Brain microvascular endothelial cell (primary cell): ENCODE measurements at regions not wholly inside any gene's neighbourhood (a gene's known extent, or its start where the extent isn't known, plus 50 kb on each side); places are given as distances from the start of the nearest gene placed in this dataset.

Experiments used
- DNase-seq: peaks from one replicate; pipeline ENCODE4 v3.0.0-alpha.2; 2020
- H3K27ac ChIP-seq: fragments of 250-450 bp; sonication (Bioruptor Pico); 2 replicates; pipeline ENCODE4 v1.5.1; 2020; ENCODE audit warnings: mild to moderate bottlenecking, moderate library complexity
- H3K27me3 ChIP-seq: fragments of 250-450 bp; sonication (Bioruptor Pico); replicated peaks from 2 replicates; pipeline ENCODE4 v1.5.1; 2020; ENCODE audit warnings: mild to moderate bottlenecking
- H3K36me3 ChIP-seq: fragments of 250-450 bp; sonication (Bioruptor Pico); replicated peaks from 2 replicates; pipeline ENCODE4 v1.5.1; 2020; ENCODE audit warnings: mild to moderate bottlenecking
- H3K4me3 ChIP-seq: 2 replicates; pipeline ENCODE4 v1.5.1; 2011; ENCODE audit warnings: low read depth, mild to moderate bottlenecking, control low read depth, low read length, moderate library complexity
- CTCF ChIP-seq: IDR thresholded peaks from 2 replicates; pipeline ENCODE4 v1.5.1; 2011; ENCODE audit warnings: low read depth, mild to moderate bottlenecking, moderate library complexity, low read length, control low read depth, inconsistent platforms; ENCODE audit errors: missing control alignments
- in situ Hi-C: cut with HindIII; loops from 2 replicates; pipeline ENCODE4 v1.10.0; 2017; ENCODE audit warnings: low sequenced_read_pairs, low pct_ligation_motif_present

- Histone ChIP-seq H3K27me3 (no peaks in the 10 kb centered on the region), H3K4me3 (no peak overlapping the region), H3K27ac (no peak overlapping the region), H3K36me3 (no peaks in the 10 kb centered on the region)
- no peak for DNase-seq
- TF ChIP-seq CTCF, result no peak
- in situ Hi-C loops, result no loop called here
These were observed 106.3 kb upstream of the PRICKLE2 start for GRCh38 chr3:64331605-64332004.

DNA sequence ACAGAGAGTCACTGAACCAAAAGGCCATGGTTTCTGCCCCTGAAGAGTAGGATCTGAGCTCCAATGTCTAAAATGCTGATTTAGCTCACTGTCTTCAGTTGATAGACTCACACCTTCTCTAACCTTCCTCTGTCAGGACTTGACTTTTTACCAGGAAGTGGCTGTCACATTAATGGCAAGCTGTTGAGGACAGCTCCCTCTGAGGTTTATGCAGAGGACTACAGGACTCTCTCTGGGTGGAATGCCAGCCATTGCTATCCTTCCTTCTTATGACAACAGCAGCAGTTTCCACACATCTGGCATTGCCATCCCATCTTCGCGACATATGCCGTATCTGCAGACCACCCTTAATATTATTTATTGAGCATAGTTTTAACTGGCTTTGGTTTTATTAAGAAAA is 103.8 kb upstream of the PRICKLE2 start:
- H3K36me3 ChIP-seq, result no peaks in the 10 kb centered on the region
- DNase-seq, result no peak
- TF ChIP-seq CTCF, result peak; percentile 29
- in situ Hi-C loops, result no loop called here
- H3K27ac ChIP-seq, result no peak overlapping the region
- no peak overlapping the region for H3K4me3 ChIP-seq
- no peaks in the 10 kb centered on the region for H3K27me3 ChIP-seq

DNA sequence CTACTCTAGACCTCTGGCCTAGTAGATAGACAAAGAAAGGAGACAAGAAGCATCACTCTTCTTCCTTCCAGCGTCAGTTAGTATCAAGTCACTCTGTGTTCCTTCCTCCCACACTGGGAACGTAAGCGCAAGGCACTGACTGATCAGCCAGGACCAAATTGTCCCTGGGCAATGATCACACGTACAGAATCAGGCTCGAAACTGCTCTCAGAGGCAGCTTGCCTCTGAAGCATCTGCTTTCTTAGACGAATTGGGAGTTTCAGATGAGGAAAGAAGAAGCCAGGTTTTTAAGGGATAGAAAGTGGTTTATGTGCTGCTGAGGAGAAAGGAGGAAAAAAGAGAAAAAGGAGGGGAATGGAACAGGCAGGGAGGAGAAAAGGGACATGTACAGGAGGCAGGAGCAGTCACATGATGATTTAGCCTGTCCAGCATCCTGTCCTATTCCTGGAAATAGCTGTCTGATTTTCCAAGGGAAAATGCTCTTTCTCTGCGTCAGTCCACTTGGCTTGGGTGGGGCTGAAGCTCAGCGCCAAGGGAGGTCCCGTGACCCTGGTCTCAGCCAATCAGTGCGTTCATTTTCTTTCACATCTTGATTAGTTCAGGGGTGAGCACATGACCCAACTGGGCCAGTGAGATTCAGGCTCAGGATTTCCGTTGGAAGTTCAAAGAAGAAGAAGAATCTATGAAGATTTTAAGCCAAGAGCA is 102.0 kb upstream of the PRICKLE2 start:
- Histone ChIP-seq H3K36me3 (no peaks in the 10 kb centered on the region), H3K27me3 (no peaks in the 10 kb centered on the region), H3K27ac (no peak overlapping the region), H3K4me3 (no peak overlapping the region)
- in situ Hi-C loops, result no loop called here
- DNase-seq, result no peak
- TF ChIP-seq CTCF, result no peak

DNA sequence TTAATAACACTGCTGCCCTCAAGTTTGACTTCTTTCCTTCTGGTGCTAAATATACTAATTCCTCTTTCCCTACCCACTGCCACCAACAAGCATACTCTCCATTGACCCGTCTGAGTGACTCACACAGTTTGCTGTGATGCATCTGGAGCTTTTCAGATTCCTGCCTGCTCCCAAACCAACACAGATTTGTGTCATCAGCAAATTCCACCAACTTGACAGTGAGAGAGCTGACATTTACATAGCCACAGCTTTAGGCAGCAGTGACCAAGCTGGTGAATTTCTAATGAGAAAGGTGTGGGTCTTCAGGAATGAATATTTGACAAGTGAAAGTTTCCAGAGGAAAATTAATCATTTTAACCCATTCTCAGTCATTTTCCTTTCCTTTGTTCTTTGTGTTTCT is 96.5 kb upstream of the PRICKLE2 start:
- no peak for TF ChIP-seq CTCF
- Histone ChIP-seq H3K27ac (no peak overlapping the region), H3K36me3 (no peaks in the 10 kb centered on the region), H3K27me3 (no peaks in the 10 kb centered on the region), H3K4me3 (no peak overlapping the region)
- in situ Hi-C loops, result no loop called here
- DNase-seq, result peak; percentile 87

DNA sequence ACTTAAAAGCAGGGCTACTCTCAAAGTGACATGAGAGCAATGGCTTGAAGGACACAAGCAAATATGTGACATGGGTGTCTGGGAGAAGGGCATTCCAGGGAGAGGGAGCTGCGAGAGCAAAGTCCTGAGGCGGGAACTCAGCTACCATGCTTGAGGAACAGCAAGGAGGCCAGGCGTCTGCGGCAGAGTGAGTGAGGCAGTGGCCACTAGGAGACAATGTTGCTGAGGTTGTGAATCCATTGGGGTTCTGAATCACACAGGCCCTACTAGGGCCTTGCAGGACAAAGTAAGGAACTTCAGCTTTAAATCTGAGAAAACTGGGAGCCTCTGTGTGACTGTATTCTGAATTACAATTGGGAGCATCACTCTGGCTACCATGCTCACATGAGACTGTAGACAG is 94.1 kb upstream of the PRICKLE2 start:
- Histone ChIP-seq H3K4me3 (no peak overlapping the region), H3K36me3 (no peaks in the 10 kb centered on the region), H3K27ac (no peak overlapping the region), H3K27me3 (no peaks in the 10 kb centered on the region)
- DNase-seq, result no peak
- peak; percentile 61 for TF ChIP-seq CTCF
- in situ Hi-C loops, result no loop called here
